Stimulated activated naive CD8-positive, alpha-beta T cell treated with anti-CD3 and anti-CD28 coated beads, Interleukin-15, Interleukin-2, amounts not matched to agents 100 U/mL and 50 U/mL, for 24 hours (primary cell): ENCODE measurements at regions not wholly inside any gene's neighbourhood (a gene's known extent, or its start where the extent isn't known, plus 50 kb on each side); places are given as distances from the start of the nearest gene placed in this dataset.

Source experiments
- ATAC-seq: fragments of 150-1000 bp; cut with Tn5 transposase; one replicate; pipeline ENCODE4 v1.10.0; 2021
- DNase-seq: peaks from one replicate; pipeline ENCODE4 v3.0.0; 2021

GRCh38 chr2:196399096-196399495 lies 227.7 kb upstream of the STK17B start:
- DNase-seq (no peak), ATAC-seq (no peak)

- no peak for ATAC-seq
These were observed 228.6 kb upstream of the STK17B start for GRCh38 chr2:196399722-196400691.

GRCh38 chr2:196403471-196403870 lies 232.1 kb upstream of the STK17B start:
- no peak for DNase-seq
- ATAC-seq = no peak

More at GRCh38 chr2:196399722-196400691, 228.6 kb upstream of the STK17B start:
- no peak for DNase-seq

GRCh38 chr2:196404276-196404675 lies 232.9 kb upstream of the STK17B start:
- ATAC-seq (no peak), DNase-seq (no peak)

GRCh38 chr2:196407675-196408264 lies 231.7 kb upstream of the CCDC150 start:
- peak; percentile 19 for ATAC-seq
- no peak for DNase-seq

- ATAC-seq (no peak), DNase-seq (no peak)
These were observed 230.1 kb upstream of the CCDC150 start for GRCh38 chr2:196409376-196409775.

- no peak for DNase-seq
- ATAC-seq = no peak
These were observed 229.5 kb upstream of the CCDC150 start for GRCh38 chr2:196410008-196410407.

GRCh38 chr2:196413821-196414274 lies 225.7 kb upstream of the CCDC150 start:
- DNase-seq (no peak), ATAC-seq (peak; percentile 19)

GRCh38 chr2:196415384-196415783 lies 224.1 kb upstream of the CCDC150 start:
- DNase-seq = peak; percentile 7

GRCh38 chr2:196420143-196420542 lies 219.4 kb upstream of the CCDC150 start:
- ATAC-seq = no peak
- DNase-seq = no peak

More at GRCh38 chr2:196415384-196415783, 224.1 kb upstream of the CCDC150 start:
- peak; percentile 55 for ATAC-seq

- ATAC-seq (no peak), DNase-seq (no peak)
These were observed 217.6 kb upstream of the CCDC150 start for GRCh38 chr2:196421880-196422279.

- no peak for DNase-seq
- no peak for ATAC-seq
These were observed 217.2 kb upstream of the CCDC150 start for GRCh38 chr2:196422361-196422760.

GRCh38 chr2:196426122-196426521 lies 213.4 kb upstream of the CCDC150 start:
- DNase-seq (no peak), ATAC-seq (no peak)

- ATAC-seq = no peak
- no peak for DNase-seq
These were observed 211.4 kb upstream of the CCDC150 start for GRCh38 chr2:196427986-196428634.

- no peak for ATAC-seq
- no peak for DNase-seq
These were observed 208.4 kb upstream of the CCDC150 start for GRCh38 chr2:196431076-196431475.

GRCh38 chr2:196431957-196432356 lies 207.6 kb upstream of the CCDC150 start:
- DNase-seq (no peak), ATAC-seq (no peak)

- no peak for ATAC-seq
- no peak for DNase-seq
These were observed 206.4 kb upstream of the CCDC150 start for GRCh38 chr2:196433116-196433515.

- no peak for ATAC-seq
- no peak for DNase-seq
These were observed 205.3 kb upstream of the CCDC150 start for GRCh38 chr2:196434217-196434616.

- no peak for DNase-seq
- ATAC-seq = no peak
These were observed 204.3 kb upstream of the CCDC150 start for GRCh38 chr2:196435189-196435588.

GRCh38 chr2:196437626-196438025 lies 201.9 kb upstream of the CCDC150 start:
- ATAC-seq (no peak), DNase-seq (no peak)

- DNase-seq (no peak), ATAC-seq (no peak)
These were observed 199.8 kb upstream of the CCDC150 start for GRCh38 chr2:196439760-196440159.

GRCh38 chr2:196440413-196440812 lies 199.1 kb upstream of the CCDC150 start:
- DNase-seq (no peak), ATAC-seq (no peak)

GRCh38 chr2:196441527-196441926 lies 198.0 kb upstream of the CCDC150 start:
- ATAC-seq = no peak
- DNase-seq = no peak
